Activated T-cell treated with anti-CD3 and anti-CD28 coated beads, Interleukin-2, amount 50 U/mL, for 72 hours (primary cell): ENCODE measurements at regions not wholly inside any gene's neighbourhood (a gene's known extent, or its start where the extent isn't known, plus 50 kb on each side); places are given as distances from the start of the nearest gene placed in this dataset.

ENCODE experiments used
- ATAC-seq, 2 donors: fragments of 150-1000 bp; cut with Tn5 transposase; replicated peaks in 1 of 2; 2 replicates each; pipeline ENCODE4 v1.10.0; 2021; ENCODE audit warnings: moderate library complexity in 2 of 2, mild to moderate bottlenecking in 1 of 2
- DNase-seq, 2 donors: peaks; one replicate each; pipeline ENCODE4 v3.0.0; 2021 to 2022; ENCODE audit warnings: mixed read lengths in 1 of 2
- H3K27ac Mint-ChIP-seq: one replicate; pipeline ENCODE4 v1.8.0; 2022; ENCODE audit warnings: mild to moderate bottlenecking, moderate library complexity, mixed read lengths
- H3K27me3 Mint-ChIP-seq: one replicate; pipeline ENCODE4 v1.8.0; 2022; ENCODE audit warnings: low read depth, mixed read lengths
- H3K36me3 Mint-ChIP-seq, 2 donors: one replicate each; pipeline ENCODE4 v1.8.0; 2022; ENCODE audit warnings: mixed read lengths in 2 of 2, mild to moderate bottlenecking in 1 of 2; ENCODE audit not compliant: insufficient read depth in 2 of 2
- H3K4me1 Mint-ChIP-seq: one replicate; pipeline ENCODE4 v1.8.0; 2022; ENCODE audit warnings: low read depth, mixed read lengths
- H3K4me3 Mint-ChIP-seq, 2 donors: one replicate each; pipeline ENCODE4 v1.8.0; 2022; ENCODE audit warnings: mild to moderate bottlenecking in 2 of 2, mixed read lengths in 2 of 2, moderate library complexity in 2 of 2
- H3K9me3 Mint-ChIP-seq, 2 donors: one replicate each; pipeline ENCODE4 v1.8.0; 2022; ENCODE audit warnings: mixed read lengths in 2 of 2

DNA sequence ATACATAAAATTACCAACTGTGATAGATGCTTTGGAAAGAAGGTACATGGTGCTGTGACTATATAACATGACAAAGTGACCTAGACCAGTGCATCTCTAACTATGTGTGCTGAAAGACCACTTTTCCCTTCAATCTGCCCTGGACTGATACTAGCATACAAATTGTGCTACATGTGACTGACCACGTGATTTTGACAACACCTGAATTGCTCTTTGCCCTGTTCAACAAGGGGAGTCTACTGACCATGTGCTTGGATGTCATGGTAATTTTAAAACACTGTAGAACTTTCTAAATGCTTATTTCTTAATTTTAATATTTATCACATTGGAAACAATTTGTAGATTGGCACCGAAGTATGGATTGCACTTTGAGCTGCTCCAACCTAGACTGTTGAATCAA, 142.4 kb downstream of the CAND1 start:
- no peaks in the 10 kb centered on the region for H3K4me1 Mint-ChIP-seq
- no peaks in the 10 kb centered on the region for H3K27me3 Mint-ChIP-seq
- H3K9me3 Mint-ChIP-seq = peaks cover under 1 to 5% of the 10 kb centered on the region in 2 donors
- H3K36me3 Mint-ChIP-seq = peaks cover 2 to 4% of the 10 kb centered on the region in 2 donors
- H3K4me3 Mint-ChIP-seq = no peak overlapping the region
- DNase-seq = no peak
- no peak overlapping the region for H3K27ac Mint-ChIP-seq
- ATAC-seq = no peak

GRCh38 chr12:67413577-67413976, 144.4 kb downstream of the CAND1 start:
- DNase-seq (no peak), ATAC-seq (no peak)
- Mint-ChIP-seq H3K36me3 (peaks cover 2 to 4% of the 10 kb centered on the region in 2 donors), H3K4me1 (no peaks in the 10 kb centered on the region), H3K9me3 (peaks cover 0 to 3% of the 10 kb centered on the region in 2 donors), H3K27me3 (no peaks in the 10 kb centered on the region), H3K4me3 (no peak overlapping the region), H3K27ac (no peak overlapping the region)

DNA sequence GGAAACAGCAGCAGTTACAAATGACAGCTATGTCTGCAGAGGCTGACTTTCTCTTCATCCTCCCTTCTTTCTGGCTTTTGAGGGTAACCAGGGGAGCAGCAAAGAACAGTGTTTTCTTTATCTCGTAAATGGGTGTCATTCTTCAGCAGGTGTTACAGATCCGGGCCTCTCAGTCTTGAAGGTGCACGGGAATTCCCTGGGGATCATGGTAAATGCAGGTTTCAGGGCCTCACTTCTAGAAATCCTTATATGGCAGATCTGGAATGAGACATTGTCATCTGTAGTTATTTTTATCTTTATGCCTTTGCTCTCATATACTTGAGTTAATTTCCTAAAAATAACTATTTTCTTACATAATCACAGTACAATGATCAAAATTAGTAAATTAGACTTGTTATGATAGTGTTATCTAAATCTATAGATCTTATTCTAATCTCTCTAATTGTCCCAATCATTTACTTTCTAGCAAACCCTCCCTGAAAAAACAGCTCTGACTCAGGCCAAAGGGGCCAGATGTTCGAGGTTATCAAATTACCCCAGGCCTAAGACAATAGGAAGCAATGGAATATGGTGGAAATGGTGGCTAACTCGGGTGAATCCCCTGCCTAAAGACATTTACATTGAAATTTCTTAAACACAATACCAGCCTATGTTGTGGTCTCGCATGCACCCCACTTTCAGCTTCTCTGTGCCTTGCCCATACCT, 145.0 kb downstream of the CAND1 start:
- no peak for DNase-seq
- ATAC-seq = no peak
- no peak overlapping the region for H3K4me3 Mint-ChIP-seq
- H3K36me3 Mint-ChIP-seq = peaks cover 0 to 2% of the 10 kb centered on the region in 2 donors
- H3K4me1 Mint-ChIP-seq = no peaks in the 10 kb centered on the region
- H3K27ac Mint-ChIP-seq = no peak overlapping the region
- H3K27me3 Mint-ChIP-seq = no peaks in the 10 kb centered on the region
- peaks cover 0 to 2% of the 10 kb centered on the region in 2 donors for H3K9me3 Mint-ChIP-seq

DNA sequence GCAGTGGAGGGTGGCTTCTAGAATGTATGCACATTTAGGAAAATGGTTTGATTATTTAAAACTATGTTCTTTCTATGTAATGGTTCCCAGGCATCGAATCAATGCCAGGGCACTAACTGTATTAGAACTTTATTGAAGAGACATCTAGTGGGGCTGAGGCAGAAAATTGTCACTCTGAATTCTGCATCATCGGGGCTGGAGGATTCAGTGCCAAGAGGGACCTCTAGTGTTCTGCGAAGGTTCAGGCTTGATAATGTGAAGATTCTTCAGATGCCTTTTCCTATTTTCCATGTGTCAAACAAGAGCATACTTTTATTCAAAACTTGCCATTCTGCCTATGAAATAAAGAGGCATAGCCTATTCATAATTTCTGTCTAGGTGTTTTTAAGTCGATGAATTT, 146.3 kb downstream of the CAND1 start:
- no peak overlapping the region for H3K4me3 Mint-ChIP-seq
- H3K27me3 Mint-ChIP-seq = no peaks in the 10 kb centered on the region
- peaks cover 0 to 2% of the 10 kb centered on the region in 2 donors for H3K36me3 Mint-ChIP-seq
- H3K27ac Mint-ChIP-seq = no peak overlapping the region
- ATAC-seq = no peak
- H3K9me3 Mint-ChIP-seq = peaks cover 0 to 2% of the 10 kb centered on the region in 2 donors
- no peaks in the 10 kb centered on the region for H3K4me1 Mint-ChIP-seq
- no peak for DNase-seq

DNA sequence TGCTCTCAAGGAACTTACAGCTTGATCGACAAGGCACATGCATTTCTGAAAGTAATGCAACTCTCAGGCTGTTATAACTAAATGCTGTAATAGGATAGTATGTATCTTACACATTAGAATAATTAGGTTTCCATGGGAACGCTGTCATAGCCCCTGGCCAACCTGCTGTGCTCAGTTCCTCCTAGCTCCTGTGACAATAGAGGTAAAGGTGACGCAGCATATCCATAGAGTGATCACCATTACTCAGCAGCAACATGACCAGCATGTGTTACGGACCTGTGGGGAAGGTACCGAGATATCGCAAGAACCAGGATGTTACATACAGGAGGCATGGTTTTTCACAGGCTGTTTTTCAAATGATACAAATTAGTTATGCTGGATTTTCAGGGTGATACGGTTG, 150.7 kb downstream of the CAND1 start:
- no peaks in the 10 kb centered on the region for H3K4me1 Mint-ChIP-seq
- H3K4me3 Mint-ChIP-seq = no peak overlapping the region
- DNase-seq (no peak), ATAC-seq (no peak)
- no peaks in the 10 kb centered on the region for H3K36me3 Mint-ChIP-seq
- no peak overlapping the region for H3K27ac Mint-ChIP-seq
- H3K9me3 Mint-ChIP-seq = no peaks in the 10 kb centered on the region
- H3K27me3 Mint-ChIP-seq = no peaks in the 10 kb centered on the region

- Mint-ChIP-seq H3K27me3 (no peaks in the 10 kb centered on the region), H3K4me3 (no peak overlapping the region)
Measured at GRCh38 chr12:67420506-67420905, 151.3 kb downstream of the CAND1 start.

GRCh38 chr12:67422081-67422480, 152.9 kb downstream of the CAND1 start:
- ATAC-seq = no peak
- H3K4me3 Mint-ChIP-seq = no peak overlapping the region
- no peaks in the 10 kb centered on the region for H3K36me3 Mint-ChIP-seq
- peaks cover 4% of the 10 kb centered on the region for H3K4me1 Mint-ChIP-seq
- no peak overlapping the region for H3K27ac Mint-ChIP-seq
- no peaks in the 10 kb centered on the region for H3K27me3 Mint-ChIP-seq
- H3K9me3 Mint-ChIP-seq = no peaks in the 10 kb centered on the region
- DNase-seq = no peak

More at GRCh38 chr12:67420506-67420905, 151.3 kb downstream of the CAND1 start:
- Mint-ChIP-seq H3K36me3 (no peaks in the 10 kb centered on the region), H3K9me3 (no peaks in the 10 kb centered on the region), H3K27ac (no peak overlapping the region), H3K4me1 (no peaks in the 10 kb centered on the region)
- DNase-seq (no peak), ATAC-seq (no peak)

DNA sequence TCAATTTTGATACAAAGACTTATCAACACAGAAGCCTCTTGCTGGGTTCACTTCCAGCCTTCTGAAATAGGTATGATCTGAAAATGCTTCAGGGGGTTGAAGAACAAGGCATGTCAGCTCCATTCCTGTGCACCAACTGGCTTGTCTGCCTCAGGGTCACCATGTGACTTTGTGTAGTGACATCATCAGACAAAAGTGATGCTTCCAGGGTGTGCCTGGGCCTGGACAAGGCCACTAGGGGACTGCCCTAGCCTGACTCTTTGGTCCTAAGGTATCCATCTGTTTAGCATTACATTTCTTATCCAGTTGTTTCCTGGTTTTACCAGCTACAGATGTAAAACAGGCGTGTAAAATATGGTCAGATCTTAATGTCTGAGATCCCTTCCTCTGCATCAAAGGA, 155.6 kb downstream of the CAND1 start:
- Mint-ChIP-seq H3K27ac (no peak overlapping the region), H3K9me3 (no peaks in the 10 kb centered on the region), H3K4me3 (no peak overlapping the region), H3K27me3 (no peaks in the 10 kb centered on the region), H3K36me3 (no peaks in the 10 kb centered on the region), H3K4me1 (peaks cover 4% of the 10 kb centered on the region)
- DNase-seq = no peak
- no peak for ATAC-seq

DNA sequence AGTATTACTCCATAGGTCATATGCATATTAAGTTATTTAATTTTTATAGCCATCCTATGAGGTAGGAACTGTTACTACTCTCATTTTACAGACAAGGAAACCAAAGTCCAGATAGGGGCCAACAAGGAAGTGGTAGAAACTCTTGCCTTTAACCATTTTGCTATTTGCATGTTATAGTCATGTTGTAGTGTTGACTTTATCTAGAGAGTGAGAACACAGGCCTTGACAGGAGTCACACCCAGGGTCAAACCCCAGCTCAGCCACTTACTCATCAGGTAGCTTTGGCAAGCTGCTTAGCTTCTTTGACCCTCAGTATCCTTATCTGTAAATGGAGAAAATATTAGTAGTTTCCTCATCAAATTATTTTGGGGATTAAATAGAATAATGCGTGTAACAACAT, 156.2 kb downstream of the CAND1 start:
- Mint-ChIP-seq H3K27ac (no peak overlapping the region), H3K36me3 (no peaks in the 10 kb centered on the region), H3K9me3 (no peaks in the 10 kb centered on the region), H3K4me1 (peaks cover 4% of the 10 kb centered on the region), H3K4me3 (no peak overlapping the region), H3K27me3 (no peaks in the 10 kb centered on the region)
- no peak for ATAC-seq
- DNase-seq = no peak

- Mint-ChIP-seq H3K4me3 (no peak overlapping the region), H3K27ac (no peak overlapping the region), H3K36me3 (no peaks in the 10 kb centered on the region), H3K9me3 (no peaks in the 10 kb centered on the region), H3K27me3 (no peaks in the 10 kb centered on the region), H3K4me1 (peaks cover 4% of the 10 kb centered on the region)
- DNase-seq (no peak), ATAC-seq (no peak)
Measured at GRCh38 chr12:67426067-67426466, 156.9 kb downstream of the CAND1 start.

GRCh38 chr12:67427336-67427735, 158.2 kb downstream of the CAND1 start:
- Mint-ChIP-seq H3K4me3 (no peak overlapping the region), H3K9me3 (no peaks in the 10 kb centered on the region), H3K27ac (no peak overlapping the region), H3K4me1 (peaks cover 4% of the 10 kb centered on the region), H3K27me3 (no peaks in the 10 kb centered on the region), H3K36me3 (no peaks in the 10 kb centered on the region)
- no peak for ATAC-seq
- DNase-seq = no peak

DNA sequence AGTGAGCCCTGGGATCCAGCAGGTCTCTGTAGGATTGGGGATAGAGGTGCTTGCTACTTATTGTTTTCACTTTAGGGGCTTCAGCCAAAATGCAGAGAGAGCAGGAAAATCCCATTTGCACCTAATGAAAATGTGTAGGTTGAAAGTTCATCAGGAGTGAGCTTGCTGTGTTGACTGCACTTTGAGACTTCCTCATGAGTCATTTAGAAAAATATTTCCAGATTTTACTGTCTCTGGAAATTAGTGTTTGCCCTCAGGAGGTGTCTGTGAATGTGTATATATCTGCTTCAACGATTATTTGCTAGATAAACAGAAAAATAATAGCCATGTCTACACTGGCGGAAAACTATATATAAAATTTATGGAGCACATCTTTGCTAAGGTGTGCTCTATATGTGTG, 159.3 kb downstream of the CAND1 start:
- H3K36me3 Mint-ChIP-seq = no peaks in the 10 kb centered on the region
- ATAC-seq (no peak), DNase-seq (no peak)
- H3K27me3 Mint-ChIP-seq = no peaks in the 10 kb centered on the region
- H3K27ac Mint-ChIP-seq = no peak overlapping the region
- H3K9me3 Mint-ChIP-seq = no peaks in the 10 kb centered on the region
- H3K4me3 Mint-ChIP-seq = no peak overlapping the region
- H3K4me1 Mint-ChIP-seq = peaks cover 4% of the 10 kb centered on the region

- ATAC-seq = no peak
- H3K4me1 Mint-ChIP-seq = peaks cover 3% of the 10 kb centered on the region
- H3K36me3 Mint-ChIP-seq = no peaks in the 10 kb centered on the region
- no peaks in the 10 kb centered on the region for H3K9me3 Mint-ChIP-seq
- DNase-seq = no peak
- no peaks in the 10 kb centered on the region for H3K27me3 Mint-ChIP-seq
- no peak overlapping the region for H3K27ac Mint-ChIP-seq
- H3K4me3 Mint-ChIP-seq = no peak overlapping the region
Measured at GRCh38 chr12:67430708-67431335, 161.7 kb downstream of the CAND1 start.
